Astrocyte (in vitro differentiated cells and primary cell): ENCODE measurements at regions not wholly inside any gene's neighbourhood (a gene's known extent, or its start where the extent isn't known, plus 50 kb on each side); places are given as distances from the start of the nearest gene placed in this dataset.

Experiments used
- DNase-seq: peaks from one replicate; pipeline ENCODE4 v3.0.0-alpha.2; 2010; ENCODE audit warnings: low read depth
- FAIRE-seq: peaks from 2 replicates; lab custom pipeline; 2011; peaks lifted over from hg19 to GRCh38; lab: Jason Lieb, UNC
- H2AFZ ChIP-seq: 2 replicates; pipeline ENCODE4 v1.6.0; 2012; ENCODE audit warnings: low read depth, low read length, inconsistent platforms
- H3K27ac ChIP-seq: 2 replicates; pipeline ENCODE4 v1.5.1; 2011; ENCODE audit warnings: low read depth, low read length, inconsistent platforms
- H3K27me3 ChIP-seq: 2 replicates; pipeline ENCODE4 v1.6.0; 2011; ENCODE audit warnings: low read length, inconsistent platforms; ENCODE audit not compliant: insufficient read depth
- H3K36me3 ChIP-seq: 2 replicates; pipeline ENCODE4 v1.5.1; 2011; ENCODE audit warnings: low read length, inconsistent platforms; ENCODE audit not compliant: insufficient read depth
- H3K4me1 ChIP-seq: 2 replicates; pipeline ENCODE4 v1.5.1; 2011; ENCODE audit warnings: low read length, inconsistent platforms; ENCODE audit not compliant: insufficient read depth
- H3K4me2 ChIP-seq: 2 replicates; pipeline ENCODE4 v1.6.0; 2012; ENCODE audit warnings: low read length, inconsistent platforms
- H3K4me3 ChIP-seq: 2 replicates; pipeline ENCODE4 v1.5.1; 2011; ENCODE audit warnings: low read depth, mild to moderate bottlenecking, low read length, inconsistent platforms; ENCODE audit not compliant: insufficient read depth
- H3K79me2 ChIP-seq: 2 replicates; pipeline ENCODE4 v1.6.0; 2012; ENCODE audit warnings: mild to moderate bottlenecking, low read length, inconsistent platforms; ENCODE audit not compliant: insufficient read depth
- H3K9ac ChIP-seq: 2 replicates; pipeline ENCODE4 v1.6.0; 2012; ENCODE audit warnings: mild to moderate bottlenecking, low read length, inconsistent platforms
- H3K9me3 ChIP-seq: 2 replicates; pipeline ENCODE4 v1.5.1; 2012; ENCODE audit warnings: low read depth, mild to moderate bottlenecking, low read length, inconsistent platforms; ENCODE audit not compliant: insufficient read depth
- H4K20me1 ChIP-seq: 2 replicates; pipeline ENCODE4 v1.6.0; 2012; ENCODE audit warnings: low read length, inconsistent platforms; ENCODE audit not compliant: insufficient read depth
- H3K27ac Mint-ChIP-seq: one replicate; pipeline ENCODE4 v1.8.0; 2021; ENCODE audit warnings: mild to moderate bottlenecking, mixed read lengths; ENCODE audit not compliant: unreplicated experiment
- H3K27me3 Mint-ChIP-seq: one replicate; pipeline ENCODE4 v1.8.0; 2021; ENCODE audit warnings: low read depth, mixed read lengths; ENCODE audit not compliant: unreplicated experiment
- H3K36me3 Mint-ChIP-seq: one replicate; pipeline ENCODE4 v1.8.0; 2021; ENCODE audit warnings: low read depth, mixed read lengths; ENCODE audit not compliant: unreplicated experiment
- H3K4me1 Mint-ChIP-seq: one replicate; pipeline ENCODE4 v1.8.0; 2021; ENCODE audit warnings: low read depth, mixed read lengths; ENCODE audit not compliant: unreplicated experiment
- H3K4me3 Mint-ChIP-seq: one replicate; pipeline ENCODE4 v1.8.0; 2021; ENCODE audit warnings: mild to moderate bottlenecking, moderate library complexity, mixed read lengths; ENCODE audit not compliant: unreplicated experiment
- H3K9me3 Mint-ChIP-seq: one replicate; pipeline ENCODE4 v1.8.0; 2021; ENCODE audit warnings: mild to moderate bottlenecking, mixed read lengths; ENCODE audit not compliant: unreplicated experiment
- CTCF ChIP-seq: IDR thresholded peaks from 2 replicates; pipeline ENCODE4 v1.5.1; 2011; ENCODE audit warnings: low read depth, mild to moderate bottlenecking, inconsistent platforms, low read length, moderate library complexity; ENCODE audit not compliant: insufficient read depth
- EZH2 ChIP-seq: IDR thresholded peaks from 2 replicates; pipeline ENCODE4 v1.6.1; 2012; ENCODE audit warnings: mild to moderate bottlenecking, low read length, inconsistent platforms; ENCODE audit not compliant: insufficient read depth

GRCh38 chr3:124277144-124277890 is 285.4 kb upstream of the ROPN1 start:
- H3K27me3 Mint-ChIP-seq, result peaks cover 14% of the 10 kb centered on the region
- Histone ChIP-seq H3K36me3 (no peaks in the 10 kb centered on the region), H3K27me3 (no peaks in the 10 kb centered on the region), H4K20me1 (peaks cover 5% of the 10 kb centered on the region), H3K27ac (no peak overlapping the region), H3K79me2 (no peaks in the 10 kb centered on the region), H3K4me2 (no peak overlapping the region), H3K9me3 (no peaks in the 10 kb centered on the region), H3K9ac (no peak overlapping the region), H2AFZ (no peak overlapping the region), H3K4me3 (no peak overlapping the region), H3K4me1 (peaks cover 9% of the 10 kb centered on the region)
- H3K4me1 Mint-ChIP-seq, result peaks cover 27% of the 10 kb centered on the region
- H3K27ac Mint-ChIP-seq, result no peak overlapping the region
- peaks cover 12% of the 10 kb centered on the region for H3K36me3 Mint-ChIP-seq
- TF ChIP-seq EZH2 (no peak), CTCF (peak; percentile 3)
- H3K9me3 Mint-ChIP-seq, result peaks cover 2% of the 10 kb centered on the region
- DNase-seq, result peak; percentile 73
- no peak overlapping the region for H3K4me3 Mint-ChIP-seq
- FAIRE-seq, result no peak

DNA sequence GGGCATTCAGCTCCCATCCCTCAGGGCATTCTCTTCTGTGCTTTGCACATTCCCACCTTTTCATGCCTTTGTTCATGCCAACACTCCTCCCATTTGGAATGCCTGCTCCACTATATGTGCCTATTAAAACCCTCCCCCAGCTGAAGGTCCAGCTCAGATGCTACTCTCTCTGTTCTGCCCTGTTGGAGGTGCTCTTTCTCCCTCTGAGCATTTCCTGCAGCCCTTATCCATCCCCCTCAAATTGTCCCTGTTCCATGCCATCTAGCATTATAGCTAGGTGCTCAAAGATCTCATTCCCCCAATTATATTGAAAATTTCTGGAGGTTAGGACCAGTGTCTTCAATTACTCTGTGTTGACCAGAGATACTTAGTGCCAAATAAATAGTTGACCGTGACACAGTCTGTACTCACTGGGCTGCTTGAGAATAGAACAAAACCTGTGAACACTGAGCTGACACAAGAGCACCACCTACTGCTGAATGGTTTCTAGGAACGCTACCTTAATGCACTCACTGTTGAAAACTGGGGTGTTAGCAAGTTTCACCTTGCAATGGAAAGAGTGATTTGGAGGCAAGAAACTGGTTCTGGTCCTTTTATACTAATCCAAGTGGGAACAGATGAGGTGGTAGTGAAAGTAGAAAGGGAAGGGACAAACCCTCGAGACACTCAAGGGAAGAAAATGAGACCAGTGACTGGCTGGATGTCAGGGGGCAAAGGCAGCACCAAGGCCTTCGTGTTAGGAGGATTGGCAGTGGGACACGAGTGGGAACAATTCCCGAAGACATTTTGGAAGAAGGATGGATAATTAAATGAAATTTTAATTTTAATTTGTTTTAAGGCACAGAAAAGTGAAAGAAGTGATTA is 289.8 kb upstream of the ROPN1 start:
- H3K9me3 ChIP-seq, result no peaks in the 10 kb centered on the region
- H4K20me1 ChIP-seq, result peaks cover 5% of the 10 kb centered on the region
- H3K79me2 ChIP-seq, result no peaks in the 10 kb centered on the region
- no peaks in the 10 kb centered on the region for H3K36me3 ChIP-seq
- H3K4me3 ChIP-seq, result no peak overlapping the region
- H3K9ac ChIP-seq, result no peak overlapping the region
- H3K4me2 ChIP-seq, result no peak overlapping the region
- H3K4me1 Mint-ChIP-seq, result peaks cover 25% of the 10 kb centered on the region
- H3K27me3 ChIP-seq, result no peaks in the 10 kb centered on the region
- H3K4me1 ChIP-seq, result no peaks in the 10 kb centered on the region
- no peak overlapping the region for H3K4me3 Mint-ChIP-seq
- no peak overlapping the region for H2AFZ ChIP-seq
- FAIRE-seq, result peak; percentile 85
- peaks cover 9% of the 10 kb centered on the region for H3K36me3 Mint-ChIP-seq
- peaks cover 14% of the 10 kb centered on the region for H3K27me3 Mint-ChIP-seq
- H3K27ac Mint-ChIP-seq, result no peak overlapping the region
- H3K9me3 Mint-ChIP-seq, result peaks cover 2% of the 10 kb centered on the region
- TF ChIP-seq EZH2, result no peak
- TF ChIP-seq CTCF, result peak; percentile 56
- DNase-seq, result peak; percentile 36
- no peak overlapping the region for H3K27ac ChIP-seq
